K562 (cell line): ENCODE measurements at regions not wholly inside any gene's neighbourhood (a gene's known extent, or its start where the extent isn't known, plus 50 kb on each side); places are given as distances from the start of the nearest gene placed in this dataset.

Experiments
- CEBPB ChIP-seq: fragments of 450-650 bp; IDR thresholded peaks from 2 replicates; pipeline ENCODE4 v1.6.1; 2016; ENCODE audit warnings: missing genetic modification characterization, missing compliant biosample characterization
- EP300 ChIP-seq: IDR thresholded peaks from 2 replicates; pipeline ENCODE4 v1.6.1; 2012; ENCODE audit warnings: low read length, improper control_type of control experiment
- HEY1 ChIP-seq: fragments of 250-450 bp; sonication (Bioruptor Pico); IDR thresholded peaks from 2 replicates; pipeline ENCODE4 v1.5.0; 2020; ENCODE audit warnings: mild to moderate bottlenecking, moderate library complexity, borderline replicate concordance
- NBN ChIP-seq: fragments of 450-650 bp; IDR thresholded peaks from 2 replicates; pipeline ENCODE4 v1.6.1; 2016; ENCODE audit warnings: low read depth, mild to moderate bottlenecking
- TF ChIP-seq, protein P1 (sequence below), 3 experiments: IDR thresholded peaks in 2 of 3; conservative IDR thresholded peaks in 1 of 3; 2 replicates each; pipeline ENCODE4 v1.5.1; 2011 to 2012; ENCODE audit warnings: low read length in 3 of 3, mild to moderate bottlenecking in 3 of 3, control low read depth in 2 of 3, improper control_type of control experiment in 1 of 3, inconsistent platforms in 1 of 3, low read depth in 1 of 3, mixed read lengths in 1 of 3, moderate library complexity in 1 of 3; ENCODE audit not compliant: insufficient read depth in 2 of 3

DNA sequence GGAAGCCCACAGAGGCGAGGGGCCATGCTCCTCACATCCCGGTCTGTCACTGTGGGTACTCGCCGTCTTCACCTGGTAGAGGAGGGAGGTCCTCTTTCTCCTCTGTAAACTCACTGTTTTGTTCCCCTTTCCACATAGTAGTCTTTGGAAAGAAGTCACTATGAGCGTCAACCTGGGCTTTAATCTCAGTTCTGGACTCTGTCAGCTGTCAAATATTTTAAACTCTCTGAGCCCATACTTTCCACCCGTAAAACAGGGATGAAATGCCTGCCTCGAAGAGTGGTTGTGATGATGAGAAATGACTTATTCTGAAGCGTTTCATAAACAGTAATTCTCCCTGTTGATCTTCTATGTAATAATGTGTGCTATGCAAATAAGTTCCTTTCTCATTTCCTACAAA lies 547.1 kb upstream of the SOX11 start:
- TF ChIP-seq NBN, result no peak
- TF ChIP-seq, protein P1, sequence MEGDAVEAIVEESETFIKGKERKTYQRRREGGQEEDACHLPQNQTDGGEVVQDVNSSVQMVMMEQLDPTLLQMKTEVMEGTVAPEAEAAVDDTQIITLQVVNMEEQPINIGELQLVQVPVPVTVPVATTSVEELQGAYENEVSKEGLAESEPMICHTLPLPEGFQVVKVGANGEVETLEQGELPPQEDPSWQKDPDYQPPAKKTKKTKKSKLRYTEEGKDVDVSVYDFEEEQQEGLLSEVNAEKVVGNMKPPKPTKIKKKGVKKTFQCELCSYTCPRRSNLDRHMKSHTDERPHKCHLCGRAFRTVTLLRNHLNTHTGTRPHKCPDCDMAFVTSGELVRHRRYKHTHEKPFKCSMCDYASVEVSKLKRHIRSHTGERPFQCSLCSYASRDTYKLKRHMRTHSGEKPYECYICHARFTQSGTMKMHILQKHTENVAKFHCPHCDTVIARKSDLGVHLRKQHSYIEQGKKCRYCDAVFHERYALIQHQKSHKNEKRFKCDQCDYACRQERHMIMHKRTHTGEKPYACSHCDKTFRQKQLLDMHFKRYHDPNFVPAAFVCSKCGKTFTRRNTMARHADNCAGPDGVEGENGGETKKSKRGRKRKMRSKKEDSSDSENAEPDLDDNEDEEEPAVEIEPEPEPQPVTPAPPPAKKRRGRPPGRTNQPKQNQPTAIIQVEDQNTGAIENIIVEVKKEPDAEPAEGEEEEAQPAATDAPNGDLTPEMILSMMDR (IDR thresholded peaks at IDR 0.05 in 2 of 3, conservative IDR thresholded peaks at IDR 0.05 in 1 of 3; ENCODE audit: insufficient read depth in 2 of 3, low read depth in 1 of 3, low read length in 3 of 3), result no peak
- no peak for TF ChIP-seq HEY1
- no peak for TF ChIP-seq CEBPB (tag)
- TF ChIP-seq EP300, result no peak
